OCI-LY7 (cell line): ENCODE measurements at regions not wholly inside any gene's neighbourhood (a gene's known extent, or its start where the extent isn't known, plus 50 kb on each side); places are given as distances from the start of the nearest gene placed in this dataset.
"Not testable (repeated sequence)": the region's sequence is repeated elsewhere in the genome, so short reads cannot be mapped to it uniquely, and the experiment has no call there.

Experiments
- BruUV-seq: library from RNA; stranded (reverse); fragments of 400-500 nt; replicated peaks from 2 replicates; lab custom pipeline; 2021; lab: Mats Ljungman, UMichigan
- CTCF ChIA-PET: fragments of 300-600 bp; sonication (Branson Sonifier 250); formaldehyde crosslinking; loops from one replicate; lab custom pipeline; 2022; ENCODE audit warnings: antibody characterized with exemption; ENCODE audit not compliant: unreplicated experiment; lab: Charles Lee
- POLR2A ChIA-PET: fragments of 300-600 bp; sonication (Branson Sonifier 250); formaldehyde crosslinking; loops from one replicate; lab custom pipeline; 2022; ENCODE audit warnings: antibody characterized with exemption; lab: Charles Lee
- DNase-seq: peaks from one replicate; pipeline ENCODE4 v3.0.0-alpha.2; 2015; ENCODE audit warnings: low spot score
- H2AFZ ChIP-seq: fragments of 200-600 bp; sonication (generic), shearing (Covaris generic); 2 replicates; pipeline ENCODE4 v1.6.1; 2014; ENCODE audit warnings: mild to moderate bottlenecking, antibody characterized with exemption, low read length, moderate library complexity
- H3K27ac ChIP-seq: fragments of 200-600 bp; sonication (generic); 2 replicates; pipeline ENCODE4 v1.5.1; 2014; ENCODE audit warnings: mixed run types, low read depth, mild to moderate bottlenecking, moderate library complexity, low read length, inconsistent platforms; ENCODE audit not compliant: poor library complexity, severe bottlenecking
- H3K36me3 ChIP-seq: fragments of 200-600 bp; sonication (generic); 2 replicates; pipeline ENCODE4 v1.6.1; 2014; ENCODE audit warnings: mild to moderate bottlenecking, antibody characterized with exemption, low read length, moderate library complexity, mixed read lengths; ENCODE audit not compliant: insufficient read depth
- H3K4me1 ChIP-seq: fragments of 200-600 bp; sonication (generic); 2 replicates; pipeline ENCODE4 v1.5.1; 2014; ENCODE audit warnings: mild to moderate bottlenecking, low read length; ENCODE audit not compliant: insufficient read depth, poor library complexity, severe bottlenecking
- H3K4me2 ChIP-seq: fragments of 200-600 bp; sonication (generic); 2 replicates; pipeline ENCODE4 v1.6.1; 2014; ENCODE audit warnings: mild to moderate bottlenecking, low read length
- H3K4me3 ChIP-seq: fragments of 200-600 bp; sonication (generic); 2 replicates; pipeline ENCODE4 v1.5.1; 2014; ENCODE audit warnings: mild to moderate bottlenecking, low read depth, low read length; ENCODE audit not compliant: poor library complexity, severe bottlenecking
- H3K79me2 ChIP-seq: fragments of 200-600 bp; sonication (generic); 2 replicates; pipeline ENCODE4 v1.6.1; 2016; ENCODE audit warnings: low read depth, mild to moderate bottlenecking, low read length, moderate library complexity, mixed read lengths; ENCODE audit not compliant: insufficient read depth
- H3K9me2 ChIP-seq: fragments of 200-600 bp; sonication (generic); 2 replicates; pipeline ENCODE4 v1.6.1; 2016; ENCODE audit warnings: mild to moderate bottlenecking, low read length, mixed read lengths; ENCODE audit not compliant: insufficient read depth
- H3K9me3 ChIP-seq: fragments of 200-600 bp; sonication (generic); 2 replicates; pipeline ENCODE4 v1.6.1; 2014; ENCODE audit warnings: mild to moderate bottlenecking, mixed run types, low read length, mixed read lengths
- H4K20me1 ChIP-seq: fragments of 200-600 bp; sonication (generic); 2 replicates; pipeline ENCODE4 v1.6.1; 2014; ENCODE audit warnings: mild to moderate bottlenecking, antibody characterized with exemption, low read length, moderate library complexity, mixed read lengths; ENCODE audit not compliant: insufficient read depth
- CTCF ChIP-seq: fragments of 200-600 bp; sonication (generic); conservative IDR thresholded peaks from 2 replicates; pipeline ENCODE4 v1.5.1; 2014; ENCODE audit warnings: mild to moderate bottlenecking, antibody characterized with exemption, low read length, moderate library complexity, mixed read lengths
- EZH2phosphoT487 ChIP-seq: fragments of 200-600 bp; sonication (generic); IDR thresholded peaks from 2 replicates; pipeline ENCODE4 v1.6.1; 2018; ENCODE audit warnings: low read depth, borderline replicate concordance, mild to moderate bottlenecking, mixed run types, antibody characterized with exemption, low read length, moderate library complexity, mixed read lengths
- intact Hi-C: fragments of 100-400 bp; cut with micrococcal nuclease; formaldehyde crosslinking; loops from one replicate; pipeline ENCODE4 v1.10.0; 2022; ENCODE audit not compliant: unreplicated experiment

GRCh38 chrX:130485870-130486269 lies 84.1 kb downstream of the RBMX2 start:
- intact Hi-C loops: no loop called here

GRCh38 chrX:130495502-130495901 lies 93.7 kb downstream of the RBMX2 start:
- H3K4me1 ChIP-seq, DNase-seq, intact Hi-C loops, H3K36me3 ChIP-seq, H3K27ac ChIP-seq, H2AFZ ChIP-seq, H3K9me3 ChIP-seq, H3K9me2 ChIP-seq, H4K20me1 ChIP-seq, POLR2A ChIA-PET, CTCF ChIA-PET, BruUV-seq, H3K4me2 ChIP-seq, H3K79me2 ChIP-seq, H3K4me3 ChIP-seq: not testable (repeated sequence)

More at GRCh38 chrX:130485870-130486269, 84.1 kb downstream of the RBMX2 start:
- BruUV-seq: no TSS peak
- Histone ChIP-seq H3K4me3 (no peak overlapping the region), H3K9me2 (no peaks in the 10 kb centered on the region), H2AFZ (no peak overlapping the region), H4K20me1 (no peaks in the 10 kb centered on the region), H3K27ac (no peak overlapping the region), H3K79me2 (no peaks in the 10 kb centered on the region), H3K9me3 (no peaks in the 10 kb centered on the region), H3K4me2 (no peak overlapping the region), H3K4me1 (no peaks in the 10 kb centered on the region), H3K36me3 (no peaks in the 10 kb centered on the region)
- TF ChIP-seq CTCF: no peak
- ChIA-PET POLR2A (no interaction called here), CTCF (no interaction called here)
- DNase-seq: no peak

GRCh38 chrX:130497531-130497930 lies 95.7 kb downstream of the RBMX2 start:
- Histone ChIP-seq H3K4me1 (no peaks in the 10 kb centered on the region), H3K27ac (no peak overlapping the region), H3K79me2 (no peaks in the 10 kb centered on the region), H4K20me1 (no peaks in the 10 kb centered on the region), H3K36me3 (no peaks in the 10 kb centered on the region), H3K4me2 (no peak overlapping the region), H3K9me2 (no peaks in the 10 kb centered on the region), H3K4me3 (no peak overlapping the region), H3K9me3 (no peaks in the 10 kb centered on the region), H2AFZ (no peak overlapping the region)
- intact Hi-C loops: no loop called here
- no TSS peak for BruUV-seq
- ChIA-PET CTCF (no interaction called here), POLR2A (no interaction called here)
- TF ChIP-seq EZH2phosphoT487 (no peak), CTCF (no peak)
- DNase-seq: no peak
